Left hindlimb (tissue), 1 donor: ENCODE measurements at regions not wholly inside any gene's neighbourhood (a gene's known extent, or its start where the extent isn't known, plus 50 kb on each side); places are given as distances from the start of the nearest gene placed in this dataset.

Experiments
- DNase-seq: peaks from one replicate; pipeline ENCODE4 v3.0.0-alpha.2; 2018

- DNase-seq = no peak
Measured at GRCh38 chr13:47503475-47503874, 497.6 kb downstream of the SUCLA2 start.

GRCh38 chr13:47502166-47502565 is 498.9 kb downstream of the SUCLA2 start:
- no peak for DNase-seq

- no peak for DNase-seq
Measured at GRCh38 chr13:47499358-47500150, 501.5 kb downstream of the SUCLA2 start.

- DNase-seq = no peak
Measured at GRCh38 chr13:47484548-47484947, 516.5 kb downstream of the SUCLA2 start.

GRCh38 chr13:47481536-47481935 is 519.5 kb downstream of the SUCLA2 start:
- no peak for DNase-seq

GRCh38 chr13:47480951-47481350 is 520.1 kb downstream of the SUCLA2 start:
- DNase-seq = no peak

- DNase-seq = no peak
Measured at GRCh38 chr13:47480121-47480520, 521.0 kb downstream of the SUCLA2 start.

GRCh38 chr13:47478985-47479384 is 522.1 kb downstream of the SUCLA2 start:
- DNase-seq = no peak

- no peak for DNase-seq
Measured at GRCh38 chr13:47475441-47475948, 525.6 kb downstream of the SUCLA2 start.

- no peak for DNase-seq
Measured at GRCh38 chr13:47474839-47475238, 526.2 kb downstream of the SUCLA2 start.

- DNase-seq = no peak
Measured at GRCh38 chr13:47474326-47474725, 526.7 kb downstream of the SUCLA2 start.

- DNase-seq = no peak
Measured at GRCh38 chr13:47472516-47472915, 528.6 kb downstream of the SUCLA2 start.

GRCh38 chr13:47463726-47464125 is 537.3 kb downstream of the SUCLA2 start:
- no peak for DNase-seq

- no peak for DNase-seq
Measured at GRCh38 chr13:47463002-47463401, 538.1 kb downstream of the SUCLA2 start.

GRCh38 chr13:47461816-47462215 is 539.3 kb downstream of the SUCLA2 start:
- DNase-seq = no peak

- no peak for DNase-seq
Measured at GRCh38 chr13:47459512-47459911, 541.6 kb downstream of the SUCLA2 start.

- no peak for DNase-seq
Measured at GRCh38 chr13:47457626-47458025, 543.4 kb downstream of the SUCLA2 start.

GRCh38 chr13:47455626-47456025 is 545.4 kb downstream of the SUCLA2 start:
- DNase-seq = no peak

GRCh38 chr13:47454986-47455385 is 546.1 kb downstream of the SUCLA2 start:
- DNase-seq = no peak

- no peak for DNase-seq
Measured at GRCh38 chr13:47437406-47437805, 540.6 kb upstream of the HTR2A start.

- no peak for DNase-seq
Measured at GRCh38 chr13:47433461-47434005, 536.7 kb upstream of the HTR2A start.

GRCh38 chr13:47426126-47426849 is 529.4 kb upstream of the HTR2A start:
- no peak for DNase-seq

GRCh38 chr13:47421525-47421924 is 524.7 kb upstream of the HTR2A start:
- DNase-seq = no peak

- no peak for DNase-seq
Measured at GRCh38 chr13:47420568-47420967, 523.7 kb upstream of the HTR2A start.
